Keratinocyte (primary cell): ENCODE measurements at regions not wholly inside any gene's neighbourhood (a gene's known extent, or its start where the extent isn't known, plus 50 kb on each side); places are given as distances from the start of the nearest gene placed in this dataset.

Experiments used
- CTCF ChIP-seq, 3 experiments: IDR thresholded peaks in 1 of 3; conservative IDR thresholded peaks in 1 of 3; optimal IDR thresholded peaks in 1 of 3; 2 replicates in 2 of 3; 3 replicates in 1 of 3; pipeline versions ENCODE3 to v1.5.1; 2011; ENCODE audit warnings: low read length in 3 of 3, mild to moderate bottlenecking in 3 of 3, moderate library complexity in 2 of 3, control low read depth in 1 of 3, inconsistent platforms in 1 of 3; ENCODE audit not compliant: insufficient read depth in 2 of 3; ENCODE audit errors: extremely low read depth in 1 of 3
- EZH2 ChIP-seq: IDR thresholded peaks from one replicate; pipeline ENCODE4 v1.6.1; 2012; ENCODE audit warnings: inconsistent platforms, mild to moderate bottlenecking, low read length, moderate library complexity

- TF ChIP-seq CTCF (optimal IDR thresholded peaks at IDR 0.05 in 1 of 3, IDR thresholded peaks at IDR 0.05 in 1 of 3, conservative IDR thresholded peaks at IDR 0.05 in 1 of 3; ENCODE audit: extremely low read depth in 1 of 3, insufficient read depth in 2 of 3, low read length in 3 of 3) (no peak), EZH2 (no peak)
These were observed 82.2 kb downstream of the BUD13 start for GRCh38 chr11:116690611-116691010.
